ENCODE measurements at regions not wholly inside any gene's neighbourhood (a gene's known extent, or its start where the extent isn't known, plus 50 kb on each side); places are given as distances from the start of the nearest gene placed in this dataset.

GRCh38 chr2:30312916-30313315, 81.6 kb downstream of the LBH start:
- no peak for DNase-seq (ENCODE audit: low spot score)
- H3K79me2 ChIP-seq (ENCODE audit: insufficient read depth, low read depth, low read length): no peaks in the 10 kb centered on the region
- H3K36me3 ChIP-seq (ENCODE audit: insufficient read depth, low read length): no peaks in the 10 kb centered on the region
- BruUV-seq (replicated peaks): no TSS peak
- ChIA-PET CTCF (ENCODE audit: unreplicated experiment) (interaction anchor here (0.6 kb wide), 1 partner anchor 8 kb away, joined by 5 read pairs; no protein-coding TSS in a partner anchor), POLR2A (interaction anchor here (0.7 to 4.7 kb wide), 3 partner anchors 11 to 46 kb away, joined by 3 to 31 read pairs (median 3); no protein-coding TSS in a partner anchor)
- no peak for TF ChIP-seq CTCF (conservative IDR thresholded peaks at IDR 0.05; ENCODE audit: low read length)
- TF ChIP-seq EZH2phosphoT487 (IDR thresholded peaks at IDR 0.05; ENCODE audit: borderline replicate concordance, low read depth, low read length): no peak
- intact Hi-C loops (cut with micrococcal nuclease; ENCODE audit: unreplicated experiment): no loop called here
- H3K27ac ChIP-seq (ENCODE audit: low read depth, low read length, poor library complexity, severe bottlenecking): no peak overlapping the region
- no peaks in the 10 kb centered on the region for H3K9me3 ChIP-seq (ENCODE audit: low read length)
- no peak overlapping the region for H3K4me3 ChIP-seq (ENCODE audit: low read depth, low read length, poor library complexity, severe bottlenecking)
- peaks cover 26% of the 10 kb centered on the region for H3K4me1 ChIP-seq (ENCODE audit: insufficient read depth, low read length, poor library complexity, severe bottlenecking)
- H3K9me2 ChIP-seq (ENCODE audit: insufficient read depth, low read length): no peaks in the 10 kb centered on the region
- H3K4me2 ChIP-seq (ENCODE audit: low read length): no peak overlapping the region
- H2AFZ ChIP-seq (ENCODE audit: low read length): no peak overlapping the region
- H4K20me1 ChIP-seq (ENCODE audit: insufficient read depth, low read length): no peaks in the 10 kb centered on the region

- POLR2A ChIA-PET: interaction anchor here (0.7 to 0.9 kb wide), 2 partner anchors 36 to 72 kb away, joined by 3 to 4 read pairs; no protein-coding TSS in a partner anchor
These were observed 83.6 kb downstream of the LBH start for GRCh38 chr2:30314981-30315380.

More at GRCh38 chr2:30314981-30315380, 83.6 kb downstream of the LBH start:
- DNase-seq (ENCODE audit: low spot score): no peak
- Histone ChIP-seq H3K36me3 (ENCODE audit: insufficient read depth, low read length) (no peaks in the 10 kb centered on the region), H3K4me3 (ENCODE audit: low read depth, low read length, poor library complexity, severe bottlenecking) (no peak overlapping the region), H3K4me2 (ENCODE audit: low read length) (no peak overlapping the region), H3K27ac (ENCODE audit: low read depth, low read length, poor library complexity, severe bottlenecking) (no peak overlapping the region), H3K79me2 (ENCODE audit: insufficient read depth, low read depth, low read length) (no peaks in the 10 kb centered on the region), H4K20me1 (ENCODE audit: insufficient read depth, low read length) (no peaks in the 10 kb centered on the region), H3K9me3 (ENCODE audit: low read length) (no peaks in the 10 kb centered on the region), H3K4me1 (ENCODE audit: insufficient read depth, low read length, poor library complexity, severe bottlenecking) (peaks cover 22% of the 10 kb centered on the region), H3K9me2 (ENCODE audit: insufficient read depth, low read length) (no peaks in the 10 kb centered on the region), H2AFZ (ENCODE audit: low read length) (no peak overlapping the region)
- no peak for TF ChIP-seq CTCF (conservative IDR thresholded peaks at IDR 0.05; ENCODE audit: low read length)
- TF ChIP-seq EZH2phosphoT487 (IDR thresholded peaks at IDR 0.05; ENCODE audit: borderline replicate concordance, low read depth, low read length): no peak
- no TSS peak for BruUV-seq (replicated peaks)
- intact Hi-C loops (cut with micrococcal nuclease; ENCODE audit: unreplicated experiment): no loop called here
- CTCF ChIA-PET (ENCODE audit: unreplicated experiment): no interaction called here
